CD4-positive, alpha-beta memory T cell (primary cell): ENCODE measurements at regions not wholly inside any gene's neighbourhood (a gene's known extent, or its start where the extent isn't known, plus 50 kb on each side); places are given as distances from the start of the nearest gene placed in this dataset.

ENCODE experiments used
- CTCF ChIA-PET: fragments of 350-600 bp; sonication (Branson Sonifier 250); formaldehyde crosslinking; loops from one replicate; lab custom pipeline; 2021; ENCODE audit warnings: inconsistent platforms; ENCODE audit not compliant: partially characterized antibody; lab: Charles Lee
- POLR2A ChIA-PET: fragments of 350-600 bp; sonication (Branson Sonifier 250); formaldehyde crosslinking; loops from one replicate; lab custom pipeline; 2021; ENCODE audit not compliant: partially characterized antibody; lab: Charles Lee
- DNase-seq, 5 donors: peaks; one replicate each; pipeline versions ENCODE4 v3.0.0 to v3.0.0-alpha.2; 2020 to 2022; ENCODE audit warnings: mixed read lengths in 1 of 5
- H3K27ac ChIP-seq: one replicate; pipeline ENCODE4 v1.7.0; 2013; ENCODE audit warnings: low read depth, low read length
- H3K27me3 ChIP-seq: 2 replicates; pipeline ENCODE4 v1.7.0; 2013; ENCODE audit warnings: mild to moderate bottlenecking, low read length, moderate library complexity; ENCODE audit not compliant: insufficient read depth
- H3K36me3 ChIP-seq: 2 replicates; pipeline ENCODE4 v1.7.0; 2013; ENCODE audit warnings: mild to moderate bottlenecking, low read length, moderate library complexity; ENCODE audit not compliant: insufficient read depth
- H3K4me1 ChIP-seq: 2 replicates; pipeline ENCODE4 v1.7.0; 2013; ENCODE audit warnings: mild to moderate bottlenecking, low read length, moderate library complexity; ENCODE audit not compliant: insufficient read depth
- H3K4me3 ChIP-seq, 2 donors: one replicate each; pipeline ENCODE4 v1.7.0; 2013; ENCODE audit warnings: low read length in 2 of 2, mild to moderate bottlenecking in 1 of 2
- H3K9me3 ChIP-seq, 2 donors: one replicate each; pipeline ENCODE4 v1.7.0; 2013; ENCODE audit warnings: low read length in 2 of 2, control low read depth in 1 of 2; ENCODE audit not compliant: control insufficient read depth in 1 of 2
- H3K27ac Mint-ChIP-seq, 7 donors: one replicate each; pipeline ENCODE4 v1.8.0; 2020 to 2021; ENCODE audit warnings: mixed read lengths in 7 of 7, mild to moderate bottlenecking in 6 of 7, inconsistent platforms in 3 of 7, moderate library complexity in 3 of 7
- H3K27me3 Mint-ChIP-seq, 2 donors: one replicate each; pipeline ENCODE4 v1.8.0; 2020 to 2021; ENCODE audit warnings: mixed read lengths in 2 of 2
- H3K36me3 Mint-ChIP-seq, 2 donors: one replicate each; pipeline ENCODE4 v1.8.0; 2020 to 2021; ENCODE audit warnings: mixed read lengths in 2 of 2, inconsistent platforms in 1 of 2, mild to moderate bottlenecking in 1 of 2
- H3K4me1 Mint-ChIP-seq, 4 donors: one replicate each; pipeline ENCODE4 v1.8.0; 2020 to 2021; ENCODE audit warnings: mixed read lengths in 4 of 4, mild to moderate bottlenecking in 1 of 4
- H3K4me3 Mint-ChIP-seq, 8 donors: one replicate each; pipeline ENCODE4 v1.8.0; 2020 to 2021; ENCODE audit warnings: mixed read lengths in 8 of 8, mild to moderate bottlenecking in 7 of 8, moderate library complexity in 6 of 8, inconsistent platforms in 3 of 8
- H3K9me3 Mint-ChIP-seq, 8 donors: one replicate each; pipeline ENCODE4 v1.8.0; 2020 to 2021; ENCODE audit warnings: mixed read lengths in 8 of 8, mild to moderate bottlenecking in 5 of 8, inconsistent platforms in 3 of 8, moderate library complexity in 1 of 8
- intact Hi-C: fragments of 100-400 bp; cut with micrococcal nuclease; formaldehyde crosslinking; loops from one replicate; pipeline ENCODE4 v1.15.1; 2023

DNA sequence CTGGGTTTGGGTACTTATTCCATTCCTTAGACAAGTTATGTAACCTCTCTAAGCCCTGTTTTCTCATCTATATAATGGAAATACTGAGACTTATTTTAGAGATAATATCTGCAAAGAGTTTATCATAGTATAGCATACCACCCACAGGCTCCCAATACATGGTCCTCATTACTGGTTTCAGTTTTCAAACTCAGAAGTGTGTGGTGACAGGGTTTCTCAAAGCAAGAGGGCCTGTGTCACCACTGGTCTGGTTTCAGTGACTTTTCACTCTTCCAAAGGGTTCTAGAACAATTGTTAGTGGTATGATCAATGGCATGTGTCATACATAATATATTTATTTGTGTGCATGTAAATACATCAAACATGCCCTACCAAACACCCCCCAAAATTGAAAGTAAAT, 89.2 kb upstream of the BMPER start:
- no peaks in the 10 kb centered on the region for H3K9me3 ChIP-seq
- H3K4me3 Mint-ChIP-seq, result no peak overlapping the region
- no peaks in the 10 kb centered on the region for H3K36me3 ChIP-seq
- POLR2A ChIA-PET, result no interaction called here
- peaks cover 0 to 9% (median under 1%) of the 10 kb centered on the region in 4 donors for H3K4me1 Mint-ChIP-seq
- CTCF ChIA-PET, result no interaction called here
- peaks cover 0 to 10% (median 3%) of the 10 kb centered on the region in 8 donors for H3K9me3 Mint-ChIP-seq
- H3K36me3 Mint-ChIP-seq, result no peaks in the 10 kb centered on the region
- no peak overlapping the region for H3K27ac ChIP-seq
- no peaks in the 10 kb centered on the region for H3K27me3 ChIP-seq
- H3K27ac Mint-ChIP-seq, result no peak overlapping the region
- no peak overlapping the region for H3K4me3 ChIP-seq
- intact Hi-C loops, result no loop called here
- H3K4me1 ChIP-seq, result no peaks in the 10 kb centered on the region
- no peak for DNase-seq
- H3K27me3 Mint-ChIP-seq, result no peaks in the 10 kb centered on the region

DNA sequence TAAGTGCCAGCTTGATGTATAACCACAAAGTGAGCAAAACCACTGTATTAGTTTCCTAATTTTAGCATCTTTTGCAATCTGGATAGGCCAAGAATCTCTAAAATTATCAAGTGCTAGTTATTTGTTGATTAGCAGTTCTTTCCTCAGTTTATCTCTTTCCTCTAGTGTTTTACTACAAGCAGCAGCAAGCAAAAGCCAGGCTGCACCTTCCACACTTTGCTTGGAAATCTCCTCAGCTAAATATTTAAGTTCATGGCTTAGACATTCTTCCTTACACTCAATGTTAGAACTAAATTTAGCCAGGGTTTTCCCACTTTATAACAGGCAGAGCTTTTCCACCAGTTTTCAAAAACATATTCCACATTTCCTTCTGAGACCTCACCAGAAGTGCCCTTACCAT, 85.7 kb upstream of the BMPER start:
- H3K9me3 ChIP-seq, result no peaks in the 10 kb centered on the region
- no peak overlapping the region for H3K4me3 Mint-ChIP-seq
- POLR2A ChIA-PET, result no interaction called here
- intact Hi-C loops, result no loop called here
- no peaks in the 10 kb centered on the region for H3K27me3 Mint-ChIP-seq
- no peaks in the 10 kb centered on the region for H3K4me1 ChIP-seq
- no peaks in the 10 kb centered on the region for H3K27me3 ChIP-seq
- H3K4me1 Mint-ChIP-seq, result no peaks in the 10 kb centered on the region
- no peak for DNase-seq
- no peaks in the 10 kb centered on the region for H3K36me3 Mint-ChIP-seq
- no peaks in the 10 kb centered on the region for H3K36me3 ChIP-seq
- H3K4me3 ChIP-seq, result no peak overlapping the region
- peaks cover 0 to 10% (median 2%) of the 10 kb centered on the region in 8 donors for H3K9me3 Mint-ChIP-seq
- no peak overlapping the region for H3K27ac ChIP-seq
- H3K27ac Mint-ChIP-seq, result no peak overlapping the region
- CTCF ChIA-PET, result no interaction called here

DNA sequence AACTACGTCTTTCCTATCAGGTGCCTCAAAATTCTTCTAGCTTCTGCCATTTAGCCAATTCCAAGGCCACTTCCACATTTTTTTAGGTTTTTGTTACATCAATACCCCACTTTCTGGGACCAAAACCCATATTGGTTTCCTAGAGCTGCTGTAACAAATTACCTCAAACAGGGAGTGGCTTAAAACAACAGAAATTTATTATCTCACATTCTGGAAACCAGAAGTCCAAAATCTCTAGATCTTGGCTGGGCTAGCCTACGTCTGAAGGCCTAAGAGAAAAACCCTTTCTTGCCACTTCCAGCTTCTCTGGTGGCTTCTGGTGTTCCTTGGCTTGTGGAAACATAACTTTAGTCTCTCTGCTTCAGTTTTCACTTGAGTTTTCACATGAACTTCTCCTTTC, 85.1 kb upstream of the BMPER start:
- ChIA-PET CTCF (no interaction called here), POLR2A (no interaction called here)
- H3K36me3 Mint-ChIP-seq, result no peaks in the 10 kb centered on the region
- H3K4me3 ChIP-seq, result no peak overlapping the region
- H3K4me3 Mint-ChIP-seq, result no peak overlapping the region
- H3K36me3 ChIP-seq, result no peaks in the 10 kb centered on the region
- H3K9me3 ChIP-seq, result no peaks in the 10 kb centered on the region
- no peak overlapping the region for H3K27ac ChIP-seq
- peaks cover 0 to 10% (median 2%) of the 10 kb centered on the region in 8 donors for H3K9me3 Mint-ChIP-seq
- intact Hi-C loops, result no loop called here
- H3K4me1 Mint-ChIP-seq, result no peaks in the 10 kb centered on the region
- H3K27ac Mint-ChIP-seq, result no peak overlapping the region
- no peak for DNase-seq
- H3K27me3 Mint-ChIP-seq, result no peaks in the 10 kb centered on the region
- H3K27me3 ChIP-seq, result no peaks in the 10 kb centered on the region
- no peaks in the 10 kb centered on the region for H3K4me1 ChIP-seq

DNA sequence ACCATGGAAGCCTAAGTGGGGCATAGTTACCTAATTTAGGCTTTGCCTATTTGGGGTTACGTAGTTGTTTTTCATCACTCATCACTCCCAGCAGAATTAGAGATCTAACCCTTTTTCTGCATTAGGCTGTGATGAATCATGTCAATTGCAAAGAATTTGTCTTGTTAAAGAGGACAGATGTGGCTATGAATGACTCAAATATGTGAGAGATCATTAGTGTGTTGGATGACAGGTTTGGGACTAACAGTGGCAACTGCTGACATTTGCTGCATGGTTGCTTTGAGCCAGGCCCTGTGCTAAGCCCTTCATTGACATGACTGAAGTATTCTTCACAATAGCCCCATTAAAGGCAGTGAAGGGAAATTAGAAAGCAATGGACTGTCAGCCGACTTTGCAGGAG, 83.4 kb upstream of the BMPER start:
- no peaks in the 10 kb centered on the region for H3K27me3 Mint-ChIP-seq
- ChIA-PET CTCF (no interaction called here), POLR2A (no interaction called here)

DNA sequence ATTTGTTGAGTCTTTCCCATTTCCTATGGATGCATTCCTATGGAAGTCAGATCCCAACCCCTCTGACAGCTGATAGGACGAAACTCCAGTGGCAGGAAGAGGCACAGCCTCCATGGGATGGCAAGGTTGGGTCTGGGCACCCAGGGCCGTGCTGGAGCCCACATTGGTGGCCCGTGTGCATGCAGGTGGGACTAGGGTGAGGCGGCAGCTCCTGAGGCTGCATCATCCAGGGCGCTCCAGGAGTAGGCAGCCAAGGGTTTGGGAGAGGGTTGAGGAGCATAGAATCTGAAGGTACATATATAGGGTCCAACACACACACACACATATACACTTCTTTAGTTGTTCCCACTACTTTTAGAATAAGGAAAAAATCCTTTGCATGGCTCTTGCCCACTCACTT, 81.4 kb upstream of the BMPER start:
- Mint-ChIP-seq H3K27me3 (no peaks in the 10 kb centered on the region), H3K4me1 (no peaks in the 10 kb centered on the region), H3K36me3 (no peaks in the 10 kb centered on the region), H3K4me3 (no peak overlapping the region), H3K27ac (no peak overlapping the region), H3K9me3 (peaks cover 0 to 7% (median 2%) of the 10 kb centered on the region in 8 donors)
- no peaks in the 10 kb centered on the region for H3K9me3 ChIP-seq
- H3K36me3 ChIP-seq, result no peaks in the 10 kb centered on the region
- no peaks in the 10 kb centered on the region for H3K27me3 ChIP-seq
- no peak overlapping the region for H3K4me3 ChIP-seq
- H3K4me1 ChIP-seq, result no peaks in the 10 kb centered on the region
- no peak for DNase-seq
- intact Hi-C loops, result no loop called here
- POLR2A ChIA-PET, result no interaction called here
- CTCF ChIA-PET, result no interaction called here
- no peak overlapping the region for H3K27ac ChIP-seq

More for the DNA sequence above, 83.4 kb upstream of the BMPER start:
- Mint-ChIP-seq H3K4me1 (no peaks in the 10 kb centered on the region), H3K27ac (no peak overlapping the region), H3K36me3 (no peaks in the 10 kb centered on the region), H3K4me3 (no peak overlapping the region), H3K9me3 (peaks cover 0 to 10% (median 2%) of the 10 kb centered on the region in 8 donors)
- Histone ChIP-seq H3K4me1 (no peaks in the 10 kb centered on the region), H3K9me3 (no peaks in the 10 kb centered on the region), H3K27me3 (no peaks in the 10 kb centered on the region), H3K36me3 (no peaks in the 10 kb centered on the region), H3K4me3 (no peak overlapping the region), H3K27ac (no peak overlapping the region)
- no peak for DNase-seq
- intact Hi-C loops, result no loop called here

DNA sequence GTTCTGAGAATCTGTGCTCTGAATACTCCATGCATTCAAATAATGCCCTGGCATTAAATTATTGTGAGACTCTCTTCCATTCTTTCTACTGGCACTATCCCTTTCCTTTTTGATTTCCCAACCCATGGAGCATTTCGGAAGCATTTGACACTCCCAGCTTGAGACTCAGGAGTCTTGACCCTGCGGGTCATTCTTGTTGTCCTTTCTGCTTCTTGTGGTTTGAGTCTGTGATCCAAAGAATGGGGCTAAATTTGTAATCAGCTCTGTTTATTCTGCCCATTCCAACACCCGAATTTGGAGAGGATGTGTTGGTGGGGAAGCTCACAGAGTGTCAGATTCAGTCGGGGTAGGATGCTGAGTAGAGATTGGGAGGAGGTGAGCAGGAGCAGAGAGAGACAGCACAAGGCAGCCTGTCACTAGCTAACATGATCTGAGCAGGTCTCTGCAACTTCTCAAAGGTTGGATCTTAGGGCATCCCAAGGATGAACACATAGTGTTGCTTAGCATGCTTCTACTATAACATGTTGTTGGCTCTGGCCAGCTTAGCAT, 80.4 kb upstream of the BMPER start:
- H3K9me3 ChIP-seq, result no peaks in the 10 kb centered on the region
- no peak for DNase-seq
- H3K4me1 Mint-ChIP-seq, result no peaks in the 10 kb centered on the region
- H3K27ac ChIP-seq, result no peak overlapping the region
- no peaks in the 10 kb centered on the region for H3K36me3 Mint-ChIP-seq
- intact Hi-C loops, result no loop called here
- POLR2A ChIA-PET, result no interaction called here
- no peak overlapping the region for H3K4me3 ChIP-seq
- no peaks in the 10 kb centered on the region for H3K36me3 ChIP-seq
- H3K27me3 Mint-ChIP-seq, result no peaks in the 10 kb centered on the region
- no peaks in the 10 kb centered on the region for H3K4me1 ChIP-seq
- no peak overlapping the region for H3K27ac Mint-ChIP-seq
- peaks cover 0 to 3% (median under 1%) of the 10 kb centered on the region in 8 donors for H3K9me3 Mint-ChIP-seq
- CTCF ChIA-PET, result no interaction called here
- no peaks in the 10 kb centered on the region for H3K27me3 ChIP-seq
- no peak overlapping the region for H3K4me3 Mint-ChIP-seq

DNA sequence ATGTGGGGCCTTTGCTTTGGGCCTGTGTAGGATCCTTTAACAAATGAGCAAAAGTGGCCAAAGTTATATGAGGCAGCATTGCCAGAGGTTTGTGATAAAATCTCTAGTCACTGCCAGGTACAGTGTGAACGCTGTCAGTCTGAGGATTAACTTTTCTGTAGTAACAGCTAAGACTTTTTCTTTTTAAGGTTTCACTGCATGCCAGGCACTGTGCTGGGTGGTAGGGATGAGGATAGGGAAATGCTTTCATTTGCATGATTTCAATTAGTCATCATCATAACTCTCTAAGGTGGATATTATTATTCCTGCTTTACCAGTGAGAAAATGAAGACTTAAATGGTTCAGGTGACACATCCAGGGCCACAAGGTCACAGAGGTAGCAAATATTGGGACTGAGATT, 79.7 kb upstream of the BMPER start:
- no peaks in the 10 kb centered on the region for H3K27me3 Mint-ChIP-seq
- Histone ChIP-seq H3K9me3 (no peaks in the 10 kb centered on the region), H3K4me1 (no peaks in the 10 kb centered on the region), H3K27ac (no peak overlapping the region), H3K36me3 (no peaks in the 10 kb centered on the region), H3K4me3 (no peak overlapping the region), H3K27me3 (no peaks in the 10 kb centered on the region)
- intact Hi-C loops, result no loop called here
- no peak for DNase-seq
- H3K36me3 Mint-ChIP-seq, result no peaks in the 10 kb centered on the region
- no peak overlapping the region for H3K4me3 Mint-ChIP-seq
- peaks cover 0 to 2% (median 0%) of the 10 kb centered on the region in 8 donors for H3K9me3 Mint-ChIP-seq
- H3K27ac Mint-ChIP-seq, result no peak overlapping the region
- POLR2A ChIA-PET, result no interaction called here
- no peaks in the 10 kb centered on the region for H3K4me1 Mint-ChIP-seq
- CTCF ChIA-PET, result no interaction called here

DNA sequence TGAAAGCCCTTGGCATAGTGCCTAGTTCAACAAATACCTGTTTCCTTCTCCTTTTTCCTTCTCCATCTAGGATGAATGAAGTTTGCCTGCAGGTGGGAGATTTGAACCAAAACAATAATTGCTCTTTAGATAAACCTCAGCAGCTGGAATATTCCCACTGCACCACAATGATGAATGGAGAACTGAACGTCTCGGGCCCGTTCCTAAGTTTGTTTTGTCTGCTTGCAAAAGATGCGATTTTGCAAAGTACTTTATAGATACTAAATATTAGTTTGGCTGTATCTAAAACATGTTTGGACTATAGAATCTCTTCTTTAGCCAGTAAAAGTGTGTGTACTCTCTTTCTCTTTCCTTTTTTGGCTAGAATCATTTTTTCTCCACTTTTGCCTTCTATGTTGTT, 75.8 kb upstream of the BMPER start:
- CTCF ChIA-PET, result no interaction called here
- no peaks in the 10 kb centered on the region for H3K36me3 Mint-ChIP-seq
- H3K4me1 ChIP-seq, result no peaks in the 10 kb centered on the region
- POLR2A ChIA-PET, result no interaction called here
- no peak for DNase-seq
- no peaks in the 10 kb centered on the region for H3K36me3 ChIP-seq
- no peaks in the 10 kb centered on the region for H3K27me3 Mint-ChIP-seq
- no peaks in the 10 kb centered on the region for H3K27me3 ChIP-seq
- no peak overlapping the region for H3K4me3 ChIP-seq
- no peak overlapping the region for H3K4me3 Mint-ChIP-seq
- no peak overlapping the region for H3K27ac Mint-ChIP-seq
- no peak overlapping the region for H3K27ac ChIP-seq
- no peaks in the 10 kb centered on the region for H3K4me1 Mint-ChIP-seq
- intact Hi-C loops, result no loop called here
- peaks cover 0 to 2% (median 0%) of the 10 kb centered on the region in 8 donors for H3K9me3 Mint-ChIP-seq
- H3K9me3 ChIP-seq, result no peaks in the 10 kb centered on the region
